ENCODE measurements at regions not wholly inside any gene's neighbourhood (a gene's known extent, or its start where the extent isn't known, plus 50 kb on each side); places are given as distances from the start of the nearest gene placed in this dataset.

GRCh38 chr10:8590518-8590917 is 536.0 kb downstream of the GATA3 start:
- no peak for TF ChIP-seq MAX (IDR thresholded peaks at IDR 0.05)
- no peak for TF ChIP-seq CTCF (IDR thresholded peaks at IDR 0.05; ENCODE audit: low read depth, low read length, missing input control)
- no peak for TF ChIP-seq SP1 (IDR thresholded peaks at IDR 0.05)
- TF ChIP-seq ZBTB33 (IDR thresholded peaks at IDR 0.05): no peak
- TF ChIP-seq GABPA (IDR thresholded peaks at IDR 0.05 in 1 of 2, conservative IDR thresholded peaks at IDR 0.05 in 1 of 2): no peak
- no peak for TF ChIP-seq RAD21 (IDR thresholded peaks at IDR 0.05)
- TF ChIP-seq ATF3 (IDR thresholded peaks at IDR 0.05): no peak
- no peak for TF ChIP-seq REST (IDR thresholded peaks at IDR 0.05)
- TF ChIP-seq HNF4A (conservative IDR thresholded peaks at IDR 0.05): no peak
- TF ChIP-seq FOXA2 (IDR thresholded peaks at IDR 0.05): no peak
- TF ChIP-seq JUND (IDR thresholded peaks at IDR 0.05): no peak
- TF ChIP-seq YY1 (IDR thresholded peaks at IDR 0.05): no peak
- no peak for TF ChIP-seq TAF1 (conservative IDR thresholded peaks at IDR 0.05)
